Panc1 (cell line): ENCODE measurements at regions not wholly inside any gene's neighbourhood (a gene's known extent, or its start where the extent isn't known, plus 50 kb on each side); places are given as distances from the start of the nearest gene placed in this dataset.

ENCODE experiments used
- CTCF ChIP-seq: fragments of 450-650 bp; IDR thresholded peaks from 2 replicates; pipeline ENCODE4 v1.5.1; 2017; ENCODE audit warnings: mild to moderate bottlenecking
- POLR2AphosphoS5 ChIP-seq: IDR thresholded peaks from 2 replicates; pipeline ENCODE4 v1.6.1; 2012; ENCODE audit warnings: mild to moderate bottlenecking, low read depth, low read length, moderate library complexity

GRCh38 chr2:116915673-116916072 lies 898.8 kb upstream of the DDX18 start:
- TF ChIP-seq CTCF, result no peak
- no peak for TF ChIP-seq POLR2AphosphoS5
